Heart left ventricle (tissue), 13 donors: ENCODE measurements at regions not wholly inside any gene's neighbourhood (a gene's known extent, or its start where the extent isn't known, plus 50 kb on each side); places are given as distances from the start of the nearest gene placed in this dataset.

Experiments
- CTCF ChIP-seq, 12 donors: fragments of 200-600 bp; sonication (generic) in 4 of 12; IDR thresholded peaks; one replicate each; pipeline versions ENCODE4 v1.5.0 to v1.8.0; 2018 to 2022; ENCODE audit warnings: antibody characterized with exemption in 12 of 12, mild to moderate bottlenecking in 5 of 12
- POLR2A ChIP-seq, 2 donors: fragments of 450-650 bp; IDR thresholded peaks; one replicate each; pipeline ENCODE4 v1.6.1; 2017; ENCODE audit warnings: antibody characterized with exemption in 2 of 2, mild to moderate bottlenecking in 2 of 2, moderate library complexity in 2 of 2
- donor health status: ischemic (EF 13 %, LVEDD 7.1; RV severe dilation, severe dysfunction).
- donor health status: DM: no; HTN: yes; CAD: no.
- donor health status: DM: no; HTN: no; CAD: no.
- donor health status: ischemic (EF 25% LVEDD 6.9; RV normal size, moderate dysfunction).
- donor health status: ischemic (EF 25% LVEDD 5.7; RV mildly dilated, moderate dysfunction).
- donor health status: ischemic (EF 35%, LVEDD 5.7; RV mildly dilated, moderate dysfunction).
- donor health status: nonischemic (EF 11% LVEDD 7.7; RV severe dilation, severe dysfunction).
- donor health status: DM: yes; HTN: yes; CAD: no.
- donor health status: PGD.
- donor health status: ischemic (EF 29% LVEDD 5.4; RV normal size, mild dysfunction).
- donor health status: nonischemic (EF 23%, LVEDD 6.1; RV moderate dilation, normal function).

- TF ChIP-seq CTCF (IDR thresholded peaks at IDR 0.05) = no peak
- no peak for TF ChIP-seq POLR2A (IDR thresholded peaks at IDR 0.05)
Observed at GRCh38 chr9:1217076-1217475, 166.9 kb downstream of the DMRT2 start.
